Loucy (cell line): ENCODE measurements at regions not wholly inside any gene's neighbourhood (a gene's known extent, or its start where the extent isn't known, plus 50 kb on each side); places are given as distances from the start of the nearest gene placed in this dataset.

Experiments
- CTCF ChIP-seq: fragments of 200-600 bp; sonication (generic); conservative IDR thresholded peaks from 2 replicates; pipeline ENCODE4 v1.5.1; 2014; ENCODE audit warnings: mild to moderate bottlenecking, antibody characterized with exemption, low read length
- EZH2phosphoT487 ChIP-seq: fragments of 200-600 bp; IDR thresholded peaks from 2 replicates; pipeline ENCODE4 v1.6.1; 2018; ENCODE audit warnings: antibody characterized with exemption, mild to moderate bottlenecking, moderate library complexity, borderline replicate concordance

- TF ChIP-seq CTCF (no peak), EZH2phosphoT487 (no peak)
Observed at GRCh38 chr6:113194090-113194489, 663.1 kb upstream of the MARCKS start.
